Fibroblast of pulmonary artery (primary cell): ENCODE measurements at regions not wholly inside any gene's neighbourhood (a gene's known extent, or its start where the extent isn't known, plus 50 kb on each side); places are given as distances from the start of the nearest gene placed in this dataset.

Source experiments
- DNase-seq: peaks from one replicate; pipeline ENCODE4 v3.0.0-alpha.2; 2010; ENCODE audit warnings: low read depth
- H3K4me3 ChIP-seq: replicated peaks from 2 replicates; pipeline ENCODE4 v1.5.1; 2011; ENCODE audit warnings: low read depth, mild to moderate bottlenecking, control low read depth, low read length, moderate library complexity
- CTCF ChIP-seq: IDR thresholded peaks from 2 replicates; pipeline ENCODE4 v1.5.1; 2011; ENCODE audit warnings: mild to moderate bottlenecking, control low read depth, low read length, inconsistent platforms; ENCODE audit errors: missing control alignments

GRCh38 chr5:112614285-112614684 is 123.4 kb upstream of the APC start:
- no peak overlapping the region for H3K4me3 ChIP-seq
- no peak for DNase-seq
- TF ChIP-seq CTCF = no peak

DNA sequence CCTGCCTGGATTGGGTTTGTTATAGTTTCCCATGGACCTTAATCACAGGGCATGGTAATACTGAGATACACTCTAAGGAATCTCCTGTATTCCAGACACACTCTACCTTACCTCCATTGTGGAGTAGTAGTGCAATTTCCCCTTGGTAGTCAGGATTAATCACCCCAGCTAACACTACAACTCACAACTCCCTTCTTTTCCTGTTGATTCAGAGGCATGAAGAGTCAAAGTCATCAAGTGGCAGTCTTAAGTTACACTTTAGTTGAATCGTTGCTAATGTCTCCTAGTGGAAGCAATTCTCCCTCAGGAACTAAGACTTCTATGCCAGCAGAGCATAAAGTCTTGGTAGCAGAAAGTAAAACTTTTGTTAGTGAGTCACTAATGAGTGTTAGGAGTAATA is 122.7 kb upstream of the APC start:
- TF ChIP-seq CTCF = no peak
- DNase-seq = no peak
- no peak overlapping the region for H3K4me3 ChIP-seq

DNA sequence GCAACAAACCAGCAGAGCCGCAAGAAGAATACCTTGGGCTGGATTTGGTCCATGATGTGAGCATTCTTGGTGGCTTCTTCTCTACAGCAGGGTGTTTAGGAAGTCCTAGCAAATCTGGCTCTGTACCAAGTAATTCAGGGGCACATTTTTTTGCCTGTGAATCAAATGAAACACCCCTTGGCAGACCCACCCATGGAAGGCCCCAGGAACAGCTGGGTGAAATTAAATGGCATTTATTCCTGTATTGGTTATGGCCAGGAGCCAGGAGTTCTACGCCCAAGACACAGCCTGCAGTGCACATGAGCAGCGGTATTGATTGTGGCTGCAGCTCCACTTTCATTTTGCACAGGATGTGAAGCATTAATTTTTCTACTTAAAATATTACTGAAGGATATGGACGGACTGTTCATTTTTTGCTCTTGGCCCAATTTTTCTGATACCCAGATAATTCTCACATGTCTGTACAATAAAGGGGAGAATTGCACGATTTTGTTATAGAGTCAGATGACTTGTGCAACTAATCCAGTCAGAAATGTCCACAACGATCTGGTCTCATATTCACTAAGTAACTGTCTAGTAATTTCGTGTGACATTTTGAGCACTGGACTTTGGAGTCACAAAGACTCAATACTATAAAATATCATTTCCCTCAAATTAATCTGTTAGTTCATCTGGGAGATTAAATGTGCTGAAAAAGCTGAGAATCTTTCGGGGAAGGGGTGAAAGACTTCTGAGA is 120.7 kb upstream of the APC start:
- no peak for TF ChIP-seq CTCF
- H3K4me3 ChIP-seq = no peak overlapping the region
- DNase-seq = no peak

DNA sequence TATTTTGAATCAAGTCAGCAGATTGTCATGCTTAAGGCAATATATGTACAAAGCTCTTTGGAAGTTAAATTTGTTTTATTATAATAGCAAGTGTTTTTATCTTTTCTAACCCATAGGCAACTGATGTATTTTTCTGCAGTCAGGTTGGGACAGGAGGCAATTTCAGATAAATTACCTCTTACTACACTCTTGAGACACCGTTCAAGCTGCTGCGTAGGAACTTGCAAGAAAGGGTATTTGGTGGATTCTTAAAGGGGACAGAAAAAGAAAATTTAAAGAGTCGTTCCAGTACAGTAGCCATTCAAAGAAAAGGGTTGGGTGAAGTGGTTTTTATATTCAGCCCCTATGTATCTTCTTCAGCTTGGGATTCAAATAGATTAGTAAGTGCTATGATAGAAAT is 112.4 kb upstream of the APC start:
- H3K4me3 ChIP-seq = no peak overlapping the region
- DNase-seq = no peak
- no peak for TF ChIP-seq CTCF

DNA sequence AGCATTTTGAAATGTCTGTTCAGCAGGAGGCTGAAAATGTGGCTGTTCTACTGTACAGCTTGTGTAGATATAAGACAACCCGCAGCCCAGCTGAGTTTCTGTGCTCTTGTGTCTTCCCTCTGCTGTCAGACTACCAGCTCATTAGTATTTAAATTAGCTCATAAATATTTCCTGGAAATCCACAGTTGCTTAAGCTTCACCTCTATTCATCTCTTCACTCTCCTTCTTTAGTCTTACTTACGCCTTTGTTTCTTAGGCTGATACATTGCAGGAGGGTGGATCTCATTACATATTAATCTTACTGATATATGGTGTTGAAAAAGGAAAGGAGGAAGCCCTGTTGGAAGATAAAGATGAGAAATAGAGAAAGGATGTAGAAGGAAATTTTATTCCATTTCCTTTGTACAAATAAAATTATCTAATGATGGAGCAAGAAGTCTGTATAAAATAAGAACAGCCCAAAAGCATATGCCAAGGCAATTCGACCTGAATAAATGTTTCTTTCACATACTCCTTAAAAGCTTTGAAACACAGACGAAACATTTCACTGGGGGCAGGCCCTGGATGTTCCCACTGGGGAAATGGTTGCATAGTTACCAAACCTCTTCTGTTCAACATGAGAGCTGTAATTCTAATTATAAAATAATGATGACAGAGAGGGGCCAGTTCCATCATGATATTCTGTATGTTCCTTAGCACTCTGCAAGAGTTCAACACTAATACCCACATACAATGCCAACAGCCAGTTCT is 111.8 kb upstream of the APC start:
- DNase-seq = no peak

GRCh38 chr5:112626715-112627114 is 111.0 kb upstream of the APC start:
- no peak overlapping the region for H3K4me3 ChIP-seq
- TF ChIP-seq CTCF = no peak

More for the DNA sequence above, 111.8 kb upstream of the APC start:
- no peak for TF ChIP-seq CTCF
- no peak overlapping the region for H3K4me3 ChIP-seq

More at GRCh38 chr5:112626715-112627114, 111.0 kb upstream of the APC start:
- DNase-seq = no peak
